HG03097 (cell line): ENCODE measurements at regions not wholly inside any gene's neighbourhood (a gene's known extent, or its start where the extent isn't known, plus 50 kb on each side); places are given as distances from the start of the nearest gene placed in this dataset.
"Not testable (repeated sequence)": the region's sequence is repeated elsewhere in the genome, so short reads cannot be mapped to it uniquely, and the experiment has no call there.

Source experiments
- ATAC-seq: cut with Tn5 transposase; IDR thresholded peaks from one replicate; pipeline ENCODE4 v1.9.1; 2021; ENCODE audit not compliant: unreplicated experiment, low FRiP score

DNA sequence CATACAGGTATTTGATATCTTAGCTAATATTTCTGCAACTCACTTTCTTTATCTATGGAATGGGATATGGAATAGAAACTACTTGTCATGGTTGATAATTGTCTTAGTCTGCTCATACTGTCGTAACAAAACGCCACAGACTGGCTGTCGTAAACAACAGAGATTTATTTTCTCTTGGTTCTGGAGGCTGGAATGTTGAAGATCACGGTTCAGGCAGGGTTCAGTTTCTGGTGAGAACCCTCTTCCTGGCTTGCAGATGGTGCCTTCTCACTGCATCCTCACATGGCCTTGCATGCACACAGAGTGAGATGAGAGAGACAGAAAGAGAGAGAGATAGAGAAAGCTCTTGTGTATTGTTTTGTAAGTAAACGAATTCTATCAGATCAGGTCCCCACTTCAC, 332.7 kb upstream of the MAGI2 start:
- ATAC-seq: no peak

DNA sequence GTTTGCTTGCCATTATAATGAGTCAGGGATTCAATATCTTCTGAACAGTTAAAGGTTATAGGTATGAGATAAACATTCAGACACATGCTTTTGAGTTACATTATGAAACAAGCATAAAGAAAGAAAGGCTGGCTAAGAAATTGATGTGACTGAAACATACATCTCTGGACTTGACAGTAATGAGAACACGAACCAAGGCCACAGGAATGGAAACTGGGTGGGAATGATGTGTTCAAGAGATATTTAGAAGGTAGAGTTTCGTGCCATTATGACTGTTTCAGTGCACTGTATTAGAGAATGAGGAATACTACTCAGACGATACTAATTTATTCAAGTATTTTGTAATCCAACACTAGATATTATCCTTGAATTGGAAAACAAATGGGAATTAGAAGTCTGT, 332.1 kb upstream of the MAGI2 start:
- no peak for ATAC-seq

DNA sequence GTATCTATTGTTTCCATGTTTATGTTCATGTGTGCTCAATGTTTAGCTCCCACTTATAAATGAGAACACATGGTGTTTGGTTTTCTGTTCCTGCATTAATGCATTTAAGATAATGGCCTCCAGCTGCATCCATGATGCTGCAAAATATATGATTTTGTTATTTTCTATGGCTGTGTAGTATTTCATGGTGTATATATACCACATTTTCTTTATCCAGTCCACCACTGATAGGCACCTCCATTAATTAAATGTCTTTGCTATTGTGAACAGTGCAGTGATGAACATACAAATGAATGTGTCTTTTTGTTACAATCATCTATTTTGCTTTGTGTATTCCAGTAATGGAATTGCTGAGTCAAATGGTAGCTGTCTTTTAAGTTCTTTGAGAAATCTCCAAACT, 329.4 kb upstream of the MAGI2 start:
- ATAC-seq: no peak

DNA sequence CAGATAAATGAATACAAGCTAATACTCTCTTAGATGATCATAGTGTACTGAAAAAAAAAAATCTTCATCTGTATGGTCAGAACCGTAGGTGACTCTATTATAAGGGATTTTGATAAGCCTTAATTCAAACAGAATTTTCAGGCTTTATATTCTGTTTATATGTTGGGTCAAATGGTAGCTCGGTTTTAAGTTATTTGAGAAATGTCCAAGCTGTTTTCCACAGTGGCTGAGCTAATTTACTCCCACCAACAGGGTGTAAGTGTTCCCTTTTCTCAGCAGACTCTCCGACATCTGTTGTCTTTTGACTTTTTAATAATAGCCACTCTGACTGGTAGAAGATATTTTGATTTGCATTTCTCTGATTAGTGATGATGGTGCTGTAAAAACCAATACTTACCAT, 328.8 kb upstream of the MAGI2 start:
- ATAC-seq: no peak

DNA sequence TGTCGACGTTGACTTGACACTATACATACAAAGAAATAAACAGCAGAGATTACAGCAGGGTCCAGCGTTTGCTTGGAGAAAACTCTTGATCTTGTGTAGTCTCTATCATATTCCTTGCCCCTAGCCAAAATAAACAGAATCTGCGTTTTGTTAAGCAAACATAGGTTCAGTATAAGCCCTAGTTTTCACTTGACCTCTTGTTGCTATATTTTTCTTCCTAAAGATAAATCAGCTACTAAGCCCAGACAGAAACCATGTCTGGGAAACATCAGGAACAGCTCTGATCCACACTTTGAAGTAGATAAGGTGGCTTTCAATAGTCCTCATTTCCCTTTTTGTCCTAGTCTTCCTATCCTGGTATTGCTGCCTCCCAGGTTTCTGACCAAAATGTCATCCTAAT, 328.2 kb upstream of the MAGI2 start:
- ATAC-seq: no peak

DNA sequence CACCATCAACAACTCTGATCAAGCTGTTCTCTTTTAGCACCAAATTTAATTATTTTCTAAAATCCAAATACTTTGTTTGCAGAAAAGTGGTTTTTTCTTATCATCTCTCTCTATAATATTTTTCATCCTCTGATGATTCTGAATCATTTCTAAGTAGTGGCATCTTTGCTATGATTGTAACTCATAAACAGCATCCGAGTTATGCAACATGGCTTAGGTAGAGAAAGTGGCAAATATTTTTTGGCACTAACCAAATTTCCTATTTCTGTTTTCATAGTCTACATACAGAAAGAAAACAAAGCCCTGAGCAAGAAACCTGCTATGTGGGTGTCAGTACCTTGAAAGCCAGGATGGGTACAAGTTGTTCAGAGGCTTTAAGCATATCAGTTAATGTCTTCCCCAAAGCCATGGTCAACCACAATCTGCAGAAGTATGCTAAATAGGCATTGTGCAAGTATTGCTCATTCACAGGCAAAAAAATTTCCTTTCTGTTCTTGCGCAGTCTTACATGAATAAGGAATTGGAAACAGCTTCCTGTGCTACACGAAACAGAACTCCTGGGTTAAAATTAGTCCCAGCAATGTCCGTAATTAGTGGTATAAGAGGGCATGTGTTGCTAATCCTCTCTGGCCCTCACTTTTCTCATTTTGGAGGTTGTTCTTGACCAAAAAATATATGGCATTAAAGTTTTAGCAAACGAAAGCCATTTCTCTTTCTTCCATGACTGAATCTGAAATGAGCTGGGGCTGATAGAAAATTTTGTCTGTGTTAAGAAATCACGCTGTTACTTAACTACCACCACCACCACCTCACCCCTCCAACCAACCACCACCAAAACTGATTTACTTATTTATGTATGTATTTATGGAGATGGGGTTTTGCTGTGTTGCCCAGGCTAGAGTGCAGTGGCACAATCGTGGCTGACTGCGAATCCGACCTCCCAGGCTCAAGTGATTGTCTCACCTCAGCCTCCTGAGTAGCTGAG, 325.6 kb upstream of the MAGI2 start:
- ATAC-seq: no peak

DNA sequence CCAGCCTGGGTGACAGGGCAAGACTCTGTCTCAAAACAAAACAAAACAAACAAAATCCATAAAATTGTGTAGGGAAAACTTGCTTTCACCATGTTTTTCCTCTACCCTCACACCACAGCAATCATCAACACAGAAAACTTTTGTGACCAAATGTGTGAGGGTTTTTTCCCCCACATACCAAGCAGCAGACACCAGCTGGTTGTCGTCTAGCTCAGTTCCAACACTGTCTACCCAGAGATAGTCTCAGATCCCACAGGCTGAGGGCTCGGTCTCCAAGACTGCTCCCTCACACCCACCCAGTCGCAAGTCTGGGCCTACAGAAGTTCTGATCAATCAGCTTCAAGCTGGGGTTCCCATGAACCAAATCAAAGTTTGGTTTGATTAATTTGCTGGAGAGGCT, 322.4 kb upstream of the MAGI2 start:
- no peak for ATAC-seq

DNA sequence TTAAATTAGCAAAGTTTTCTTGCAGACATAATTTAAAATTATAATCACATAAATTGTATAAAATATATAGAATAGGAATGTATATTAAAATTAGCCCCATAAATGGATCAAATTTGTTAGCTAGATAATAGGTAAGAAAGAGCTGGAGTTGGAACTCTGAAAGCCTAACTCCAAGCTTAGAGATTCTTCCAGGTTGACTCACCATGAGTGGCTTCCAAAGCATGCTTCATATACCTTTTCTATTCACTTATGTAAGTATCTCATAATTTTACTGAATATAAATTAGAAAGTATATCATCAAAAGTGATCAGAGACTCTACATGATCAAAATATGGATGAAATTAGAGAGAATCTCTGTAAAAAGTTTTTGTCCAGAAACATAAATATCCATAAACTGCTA, 320.7 kb upstream of the MAGI2 start:
- no peak for ATAC-seq

DNA sequence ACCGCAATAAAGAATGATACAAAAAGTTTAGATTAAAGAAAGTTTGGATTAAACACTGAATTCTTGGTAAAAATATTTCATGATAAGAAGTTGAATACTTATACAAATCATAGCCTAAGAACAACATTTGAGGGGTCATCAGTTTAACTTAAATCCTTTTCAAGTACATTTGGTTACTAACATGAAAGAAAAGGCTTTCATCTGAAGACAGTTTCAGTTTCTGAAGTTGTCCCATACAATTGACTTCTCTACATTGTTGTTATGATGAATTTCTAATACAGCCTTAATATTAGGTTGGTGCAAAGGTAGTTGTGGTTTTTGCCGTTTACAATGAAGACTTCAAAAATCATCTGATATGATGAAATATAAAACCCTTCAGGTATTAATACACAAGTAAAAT, 317.5 kb upstream of the MAGI2 start:
- ATAC-seq: no peak

DNA sequence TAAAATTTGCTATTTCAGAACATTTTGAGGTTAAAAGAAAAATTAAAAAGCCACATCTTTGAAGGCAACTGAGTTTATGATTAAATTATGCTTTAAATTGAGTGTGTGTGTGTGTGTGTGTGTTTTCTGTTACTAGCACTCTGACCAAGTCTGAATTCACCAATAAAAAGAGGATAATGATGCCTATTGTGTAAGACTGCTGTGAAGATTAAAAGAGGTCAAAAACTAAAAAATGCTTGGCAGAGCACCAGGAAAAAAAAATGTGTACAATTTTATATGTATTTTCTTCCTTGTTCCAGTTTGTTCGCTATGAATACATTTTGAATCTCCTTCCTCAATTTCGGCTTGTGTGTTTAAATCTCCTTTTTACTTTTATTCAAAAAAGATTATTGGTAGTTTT, 316.6 kb upstream of the MAGI2 start:
- no peak for ATAC-seq

DNA sequence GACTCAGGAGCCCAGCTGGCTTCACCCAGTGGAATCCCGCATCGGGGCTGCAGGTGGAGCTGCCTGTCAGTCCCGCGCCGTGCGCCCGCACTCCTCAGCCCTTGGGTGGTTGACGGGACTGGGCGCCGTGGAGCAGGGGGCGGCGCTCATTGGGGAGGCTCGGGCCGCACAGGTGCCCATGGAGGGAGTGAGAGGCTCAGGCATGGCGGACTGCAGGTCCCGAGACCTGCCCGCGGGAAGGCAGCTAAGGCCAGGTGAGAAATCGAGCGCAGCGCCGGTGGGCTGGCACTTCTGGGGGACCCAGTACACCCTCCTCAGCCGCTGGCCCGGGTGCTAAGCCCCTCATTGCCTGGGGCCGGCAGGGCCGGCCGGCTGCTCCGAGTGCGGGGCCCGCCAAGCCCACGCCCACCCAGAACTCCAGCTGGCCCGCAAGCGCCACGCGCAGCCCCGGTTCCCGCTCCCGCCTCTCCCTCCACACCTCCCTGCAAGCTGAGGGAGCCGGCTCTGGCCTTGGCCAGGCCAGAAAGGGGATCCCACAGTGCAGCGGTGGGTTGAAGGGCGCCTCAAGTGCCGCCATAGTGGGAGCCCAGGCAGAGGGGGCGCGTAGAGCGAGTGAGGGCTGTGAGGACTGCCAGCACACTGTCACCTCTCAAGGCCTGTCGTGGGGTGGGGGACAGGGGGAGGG, 314.6 kb upstream of the MAGI2 start:
- not testable (repeated sequence) for ATAC-seq

DNA sequence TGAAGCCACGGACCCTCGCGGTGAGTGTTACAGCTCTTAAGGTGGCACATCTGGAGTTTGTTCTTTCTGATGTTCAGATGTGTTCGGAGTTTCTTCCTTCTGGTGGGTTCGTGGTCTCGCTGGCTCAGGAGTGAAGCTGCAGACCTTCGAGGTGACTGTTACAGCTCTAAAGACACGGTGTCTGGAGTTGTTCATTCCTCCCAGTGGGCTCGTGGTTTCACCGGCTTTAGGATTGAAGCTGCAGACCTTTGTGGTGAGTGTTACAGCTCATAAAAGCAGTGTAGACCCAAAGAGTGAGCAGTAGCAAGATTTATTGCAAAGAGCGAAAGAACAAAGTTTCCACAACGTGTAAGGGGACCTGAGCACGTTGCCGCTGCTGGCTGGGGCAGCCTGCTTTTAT, 313.7 kb upstream of the MAGI2 start:
- ATAC-seq: not testable (repeated sequence)

DNA sequence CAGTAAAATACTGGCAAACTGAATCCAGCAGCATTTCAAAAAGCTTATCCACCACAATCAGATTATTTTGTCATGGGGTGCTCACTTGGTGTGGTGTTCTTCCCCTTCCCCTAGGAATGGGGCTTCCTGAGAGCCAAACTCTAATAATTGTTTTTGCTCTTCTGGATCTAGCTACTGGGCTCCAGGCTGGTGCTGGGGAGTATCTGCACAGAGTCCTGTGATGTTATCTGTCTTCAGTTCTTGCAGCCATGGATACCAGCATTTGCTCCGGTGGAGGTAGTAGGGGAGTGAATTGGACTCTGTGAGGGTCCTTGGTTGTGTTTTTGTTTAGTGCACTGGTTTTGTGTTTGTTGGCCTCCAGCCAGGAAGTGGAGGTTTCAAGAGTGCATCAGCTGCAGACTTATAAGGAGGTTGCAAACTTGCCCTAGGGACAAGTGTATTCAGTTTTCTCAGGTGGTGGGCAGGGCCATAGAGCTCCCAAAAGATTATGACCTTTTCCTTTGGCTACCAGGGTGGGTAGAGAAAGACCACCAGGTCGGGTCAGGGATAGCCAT, 308.5 kb upstream of the MAGI2 start:
- no peak for ATAC-seq

DNA sequence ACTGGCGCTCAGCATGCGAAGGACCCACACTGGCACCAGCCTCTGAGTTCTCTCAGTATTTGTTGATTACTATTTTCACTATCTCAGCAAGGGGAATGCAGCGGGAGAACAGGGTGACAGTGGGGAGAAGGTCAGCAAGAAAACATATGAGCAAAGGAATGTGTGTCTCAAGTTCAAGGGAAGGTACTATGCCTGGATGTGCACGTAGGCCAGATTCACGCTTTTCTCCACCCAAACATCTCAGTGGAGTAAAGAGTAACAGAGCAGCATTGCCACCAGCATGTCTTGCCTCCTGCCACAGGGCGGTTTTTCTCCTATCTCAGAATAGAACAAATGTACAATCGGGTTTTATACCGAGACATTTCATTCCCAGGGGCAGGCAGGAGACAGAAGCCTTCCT, 297.5 kb upstream of the MAGI2 start:
- ATAC-seq: not testable (repeated sequence)

DNA sequence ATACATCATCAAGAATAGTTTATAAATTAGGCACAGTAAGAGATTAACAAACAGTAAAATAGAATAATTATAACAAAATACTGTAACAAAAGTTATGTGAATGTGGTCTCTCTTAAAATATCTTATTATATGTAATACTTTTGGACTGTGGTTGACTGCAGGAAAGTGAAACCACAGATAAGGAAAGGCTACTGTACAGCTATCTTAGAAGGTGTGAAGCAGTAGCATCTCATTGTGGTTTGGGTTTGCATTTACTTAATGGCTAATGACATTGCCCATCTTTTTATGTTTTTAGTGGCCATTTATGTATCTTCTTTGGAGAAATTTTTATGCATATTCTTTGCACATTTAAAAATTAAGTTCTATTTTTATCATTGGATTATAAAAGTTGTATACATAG, 296.4 kb upstream of the MAGI2 start:
- no peak for ATAC-seq

DNA sequence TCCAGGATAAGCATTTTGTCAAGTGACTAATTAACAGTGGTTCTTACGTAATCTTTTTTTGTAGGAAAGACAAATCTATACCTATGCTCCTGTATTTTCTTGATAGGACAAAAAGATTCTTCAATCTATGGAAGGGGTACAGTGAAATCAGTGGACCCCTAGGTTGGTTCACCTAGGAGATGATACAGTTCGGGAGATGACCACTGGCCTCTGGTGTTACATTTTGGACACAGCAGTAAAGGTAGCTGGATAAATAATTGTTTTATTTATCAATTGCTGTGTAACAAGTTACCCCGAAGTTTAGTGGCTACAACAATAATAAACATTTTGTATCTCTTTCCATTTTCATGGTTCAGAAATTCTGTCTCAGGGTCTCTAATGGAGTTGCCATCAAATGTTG, 288.2 kb upstream of the MAGI2 start:
- no peak for ATAC-seq

DNA sequence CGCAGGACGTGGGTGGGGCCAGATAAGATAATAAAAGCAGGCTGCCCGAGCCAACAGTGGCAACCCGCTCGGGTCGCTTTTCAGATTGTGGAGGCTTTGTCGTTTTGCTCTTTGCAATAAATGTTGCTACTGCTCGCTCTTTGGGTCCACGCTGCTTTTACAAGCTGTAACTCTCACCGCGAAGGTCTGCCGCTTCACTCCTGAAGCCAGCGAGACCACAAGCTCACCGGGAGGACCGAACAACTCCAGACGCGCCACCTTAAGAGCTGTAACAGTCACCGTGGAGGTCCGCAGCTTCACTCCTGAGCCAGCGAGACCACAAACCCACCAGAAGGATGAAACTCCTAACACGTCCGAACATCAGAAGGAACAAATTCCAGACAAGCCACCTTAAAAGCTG, 286.6 kb upstream of the MAGI2 start:
- ATAC-seq: no peak

DNA sequence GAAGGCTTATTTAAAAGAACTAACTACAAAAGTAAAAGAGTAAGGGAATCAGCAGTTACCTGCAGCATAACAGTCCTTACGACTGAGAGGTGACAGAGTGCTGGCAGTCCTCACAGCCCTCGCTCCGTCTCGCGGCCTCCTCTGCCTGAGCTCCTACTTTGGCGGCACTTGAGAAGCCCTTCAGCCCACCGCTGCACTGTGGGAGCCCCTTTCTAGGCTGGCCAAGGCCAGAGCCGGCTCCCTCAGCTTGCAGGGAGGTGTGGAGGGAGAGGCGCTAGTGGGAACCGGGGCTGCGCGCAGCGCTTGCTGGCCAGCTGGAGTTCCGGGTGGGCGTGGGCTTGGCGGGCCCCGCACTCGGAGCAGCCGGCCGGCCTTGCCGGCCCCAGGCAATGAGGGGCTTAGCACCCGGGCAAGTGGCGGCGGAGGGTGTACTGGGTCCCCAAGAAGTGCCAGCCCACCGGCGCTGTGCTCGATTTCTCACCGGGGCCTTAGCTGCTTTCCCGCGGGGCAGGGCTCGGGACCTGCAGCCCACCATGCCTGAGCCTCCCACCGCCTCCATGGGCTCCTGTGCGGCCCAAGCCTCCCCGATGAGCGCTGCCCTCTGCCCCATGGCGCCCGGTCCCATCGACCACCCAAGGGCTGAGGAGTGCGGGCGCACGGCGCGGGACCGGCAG, 285.7 kb upstream of the MAGI2 start:
- ATAC-seq: not testable (repeated sequence)

DNA sequence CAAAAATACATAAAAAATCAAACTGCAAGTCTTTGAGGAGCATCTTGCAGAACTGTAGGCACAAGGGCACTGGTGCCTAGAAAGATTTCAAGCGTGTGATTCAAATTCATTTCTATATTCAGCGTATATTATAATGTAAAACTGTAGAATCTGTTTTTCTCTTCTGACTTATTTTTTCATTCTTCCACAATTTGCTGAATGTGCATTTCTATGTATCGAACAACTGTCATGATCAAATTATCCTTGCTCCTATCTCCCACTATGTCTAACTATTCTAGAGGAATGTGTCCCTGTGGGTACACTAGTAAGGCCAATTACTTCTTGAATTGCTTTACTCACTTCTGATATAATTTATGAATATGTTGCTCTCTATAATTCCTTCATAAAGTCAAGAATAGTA, 283.0 kb upstream of the MAGI2 start:
- no peak for ATAC-seq

DNA sequence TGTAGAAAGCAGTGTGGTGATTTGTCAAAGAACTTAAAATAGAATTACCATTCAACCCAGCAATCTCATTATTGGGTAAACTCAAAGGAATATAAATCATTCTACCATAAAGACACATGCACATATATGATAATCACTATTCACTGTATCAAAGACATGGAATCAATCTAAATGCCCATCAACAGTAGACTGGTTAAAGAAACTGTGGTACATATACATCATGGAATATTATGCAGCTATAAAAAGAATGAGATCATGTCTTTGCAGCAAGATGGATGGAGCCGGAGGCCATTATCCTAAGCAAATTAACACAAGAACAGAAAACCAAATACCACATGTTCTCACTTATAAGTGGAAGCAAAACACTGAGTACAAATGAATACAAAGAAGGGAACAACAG, 281.5 kb upstream of the MAGI2 start:
- no peak for ATAC-seq

DNA sequence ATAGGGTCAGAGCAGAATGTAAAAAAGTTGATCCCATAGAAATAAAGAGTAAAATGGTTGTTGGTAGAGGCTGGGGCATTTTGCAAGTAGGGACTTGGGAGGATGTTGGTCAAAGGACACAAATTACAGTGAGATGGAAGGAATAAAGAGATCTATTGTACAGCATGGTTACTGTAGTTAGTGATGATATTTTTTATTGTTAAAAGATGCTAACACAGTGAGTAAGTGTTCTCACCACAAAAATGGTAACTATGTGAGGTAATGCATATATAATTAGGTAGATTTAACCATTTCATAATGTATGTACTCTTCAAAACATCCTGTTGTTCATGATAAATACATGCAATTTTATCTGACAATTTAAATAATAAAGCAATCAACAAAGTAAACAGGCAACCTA, 280.7 kb upstream of the MAGI2 start:
- ATAC-seq: no peak
